Stimulated activated CD4-positive, alpha-beta T cell treated with anti-CD3 and anti-CD28 coated beads, Interleukin-2, amount 100 ng/mL, for 48 hours (primary cell): ENCODE measurements at regions not wholly inside any gene's neighbourhood (a gene's known extent, or its start where the extent isn't known, plus 50 kb on each side); places are given as distances from the start of the nearest gene placed in this dataset.

Experiments
- DNase-seq, 2 donors: peaks; one replicate each; pipeline ENCODE4 v3.0.0-alpha.2; 2020

- DNase-seq: no peak
Measured at GRCh38 chr1:214209260-214209808, 71.6 kb upstream of the SMYD2 start.

GRCh38 chr1:214213136-214213535, 67.8 kb upstream of the SMYD2 start:
- DNase-seq: no peak

- no peak for DNase-seq
Measured at GRCh38 chr1:214214851-214215250, 66.1 kb upstream of the SMYD2 start.

GRCh38 chr1:214215583-214215982, 65.4 kb upstream of the SMYD2 start:
- no peak for DNase-seq

- no peak for DNase-seq
Measured at GRCh38 chr1:214216021-214216420, 64.9 kb upstream of the SMYD2 start.

GRCh38 chr1:214216779-214217178, 64.2 kb upstream of the SMYD2 start:
- DNase-seq: no peak

- no peak for DNase-seq
Measured at GRCh38 chr1:214219902-214220301, 61.1 kb upstream of the SMYD2 start.

- no peak for DNase-seq
Measured at GRCh38 chr1:214220891-214221290, 60.1 kb upstream of the SMYD2 start.

GRCh38 chr1:214224611-214225354, 56.2 kb upstream of the SMYD2 start:
- no peak for DNase-seq

- no peak for DNase-seq
Measured at GRCh38 chr1:214228976-214229375, 52.0 kb upstream of the SMYD2 start.

- no peak for DNase-seq
Measured at GRCh38 chr1:214229736-214230135, 51.2 kb upstream of the SMYD2 start.
